ENCODE measurements at regions not wholly inside any gene's neighbourhood (a gene's known extent, or its start where the extent isn't known, plus 50 kb on each side); places are given as distances from the start of the nearest gene placed in this dataset.
A peak's percentile ranks its signal among the peaks of the same experiment; 100 is the strongest.
"Not testable (repeated sequence)": the region's sequence is repeated elsewhere in the genome, so short reads cannot be mapped to it uniquely, and the experiment has no call there.

- no peak for DNase-seq (ENCODE audit: low spot score)
These were observed 341.7 kb upstream of the FAT1 start for GRCh38 chr4:187065396-187065795.

GRCh38 chr4:187065806-187066205 lies 342.1 kb upstream of the FAT1 start:
- DNase-seq (ENCODE audit: low spot score): no peak

- no peak for DNase-seq (ENCODE audit: low spot score)
These were observed 345.7 kb upstream of the FAT1 start for GRCh38 chr4:187069398-187069797.

- DNase-seq (ENCODE audit: low spot score): no peak
These were observed 346.5 kb upstream of the FAT1 start for GRCh38 chr4:187070158-187070557.

GRCh38 chr4:187070740-187071139 lies 347.1 kb upstream of the FAT1 start:
- DNase-seq (ENCODE audit: low spot score): no peak

- DNase-seq (ENCODE audit: low spot score): no peak
These were observed 348.4 kb upstream of the FAT1 start for GRCh38 chr4:187071946-187072600.

GRCh38 chr4:187073820-187074219 lies 350.2 kb upstream of the FAT1 start:
- DNase-seq (ENCODE audit: low spot score): no peak

- no peak for DNase-seq (ENCODE audit: low spot score)
These were observed 351.9 kb upstream of the FAT1 start for GRCh38 chr4:187075514-187075913.

- no peak for DNase-seq (ENCODE audit: low spot score)
These were observed 354.2 kb upstream of the FAT1 start for GRCh38 chr4:187077744-187078401.

GRCh38 chr4:187084701-187085100 lies 361.0 kb upstream of the FAT1 start:
- no peak for DNase-seq (ENCODE audit: low spot score)

- no peak for DNase-seq (ENCODE audit: low spot score)
These were observed 361.7 kb upstream of the FAT1 start for GRCh38 chr4:187085339-187085738.

GRCh38 chr4:187086151-187086550 lies 362.5 kb upstream of the FAT1 start:
- no peak for DNase-seq (ENCODE audit: low spot score)

- no peak for DNase-seq (ENCODE audit: low spot score)
These were observed 364.6 kb upstream of the FAT1 start for GRCh38 chr4:187088070-187088799.

- DNase-seq (ENCODE audit: low spot score): peak; percentile 12
These were observed 366.7 kb upstream of the FAT1 start for GRCh38 chr4:187090401-187090800.

- DNase-seq (ENCODE audit: low spot score): not testable (repeated sequence)
These were observed 367.2 kb upstream of the FAT1 start for GRCh38 chr4:187090832-187091231.

- no peak for DNase-seq (ENCODE audit: low spot score)
These were observed 370.5 kb upstream of the FAT1 start for GRCh38 chr4:187094144-187094543.

GRCh38 chr4:187098429-187098828 lies 374.8 kb upstream of the FAT1 start:
- no peak for DNase-seq (ENCODE audit: low spot score)

- DNase-seq (ENCODE audit: low spot score): no peak
These were observed 379.7 kb upstream of the FAT1 start for GRCh38 chr4:187103351-187103750.

GRCh38 chr4:187108845-187109244 lies 385.2 kb upstream of the FAT1 start:
- DNase-seq (ENCODE audit: low spot score): no peak

- no peak for DNase-seq (ENCODE audit: low spot score)
These were observed 386.0 kb upstream of the FAT1 start for GRCh38 chr4:187109636-187110035.

GRCh38 chr4:187118166-187118565 lies 394.5 kb upstream of the FAT1 start:
- DNase-seq (ENCODE audit: low spot score): no peak

GRCh38 chr4:187118602-187119120 lies 395.0 kb upstream of the FAT1 start:
- DNase-seq (ENCODE audit: low spot score): no peak

- no peak for DNase-seq (ENCODE audit: low spot score)
These were observed 400.7 kb upstream of the FAT1 start for GRCh38 chr4:187124331-187124730.

Measured in AG08396 (cell line).